AG04450 (cell line): ENCODE measurements at regions not wholly inside any gene's neighbourhood (a gene's known extent, or its start where the extent isn't known, plus 50 kb on each side); places are given as distances from the start of the nearest gene placed in this dataset.

Source experiments
- CTCF ChIA-PET: fragments of 300-600, 350-600 bp; formaldehyde crosslinking; extraction: SDS; loops from one replicate; lab custom pipeline; 2022; ENCODE audit warnings: antibody characterized with exemption, inconsistent platforms; lab: Charles Lee
- POLR2A ChIA-PET: fragments of 350-600 bp; formaldehyde crosslinking; extraction: SDS; loops from one replicate; lab custom pipeline; 2021; ENCODE audit warnings: antibody characterized with exemption, inconsistent platforms; lab: Yijun Ruan, JAX
- DNase-seq: peaks from one replicate; pipeline ENCODE4 v3.0.0-alpha.2; 2011; ENCODE audit warnings: low read depth, low spot score
- H3K27ac ChIP-seq: one replicate; pipeline ENCODE4 v1.5.1; 2012; ENCODE audit warnings: low read depth, low read length, control low read depth
- H3K27me3 ChIP-seq: one replicate; pipeline ENCODE4 v1.6.0; 2012; ENCODE audit warnings: low read length; ENCODE audit not compliant: control insufficient read depth, insufficient read depth
- H3K4me3 ChIP-seq: 2 replicates; pipeline ENCODE4 v1.5.1; 2011; ENCODE audit warnings: mild to moderate bottlenecking, low read depth, low read length, control low read depth
- H3K9me3 ChIP-seq: 2 replicates; pipeline ENCODE4 v1.5.1; 2012; ENCODE audit warnings: low read length; ENCODE audit not compliant: control insufficient read depth, insufficient read depth
- CTCF ChIP-seq: IDR thresholded peaks from 2 replicates; pipeline ENCODE4 v1.5.1; 2011; ENCODE audit warnings: low read depth, low read length, control low read depth, inconsistent platforms

DNA sequence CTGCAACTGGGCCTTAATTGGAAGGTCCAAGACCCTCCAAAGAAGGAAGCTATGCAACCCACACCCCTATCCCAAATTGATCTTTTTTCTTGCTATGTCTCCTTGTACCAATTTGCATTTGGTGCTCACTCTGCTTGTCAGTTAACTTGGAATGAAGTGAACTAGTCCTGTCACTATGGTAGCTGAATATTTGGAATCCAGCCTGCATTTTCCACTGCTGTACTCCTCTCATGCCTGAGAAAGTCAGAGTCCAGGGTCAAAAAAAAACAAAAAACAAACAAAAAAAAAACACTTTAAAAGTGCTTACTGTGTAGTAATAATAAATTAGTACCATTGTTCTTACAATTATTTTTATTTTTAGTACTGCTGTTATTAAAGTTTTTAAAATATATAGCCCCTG is 462.8 kb upstream of the SLC8A1 start:
- DNase-seq, result no peak
- Histone ChIP-seq H3K9me3 (no peaks in the 10 kb centered on the region), H3K27ac (no peak overlapping the region), H3K4me3 (no peak overlapping the region), H3K27me3 (no peaks in the 10 kb centered on the region)
- TF ChIP-seq CTCF, result no peak
- ChIA-PET POLR2A (no interaction called here), CTCF (interaction anchor here (0.5 kb wide), 1 partner anchor 867 kb away, joined by 4 read pairs; no protein-coding TSS in a partner anchor)

GRCh38 chr2:40915651-40916050 is 463.8 kb upstream of the SLC8A1 start:
- Histone ChIP-seq H3K4me3 (no peak overlapping the region), H3K9me3 (no peaks in the 10 kb centered on the region), H3K27ac (no peak overlapping the region), H3K27me3 (no peaks in the 10 kb centered on the region)
- no peak for TF ChIP-seq CTCF
- no peak for DNase-seq
- ChIA-PET CTCF (no interaction called here), POLR2A (no interaction called here)

DNA sequence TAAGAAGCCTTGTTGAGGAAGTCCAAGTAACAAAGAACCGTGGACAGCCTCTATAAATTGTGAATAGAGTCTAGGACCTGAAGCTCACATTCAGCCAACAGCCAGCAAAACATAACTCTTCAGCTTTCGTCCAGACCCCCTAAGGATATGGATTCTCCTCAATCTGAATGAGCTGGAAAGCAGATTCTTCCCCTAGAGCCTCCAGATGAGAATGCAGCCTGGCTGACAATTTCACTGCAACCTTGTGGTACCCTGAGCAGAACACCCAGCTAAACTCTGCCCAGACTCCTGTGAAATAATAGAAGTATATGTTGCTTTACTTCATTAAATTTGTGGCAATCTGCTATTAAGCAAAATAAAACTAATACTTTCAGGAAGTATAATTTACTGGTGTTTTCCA is 483.5 kb upstream of the SLC8A1 start:
- POLR2A ChIA-PET, result no interaction called here
- H3K27me3 ChIP-seq, result peaks cover 3% of the 10 kb centered on the region
- TF ChIP-seq CTCF, result no peak
- CTCF ChIA-PET, result no interaction called here
- H3K27ac ChIP-seq, result no peak overlapping the region
- H3K4me3 ChIP-seq, result no peak overlapping the region
- H3K9me3 ChIP-seq, result no peaks in the 10 kb centered on the region
- no peak for DNase-seq

DNA sequence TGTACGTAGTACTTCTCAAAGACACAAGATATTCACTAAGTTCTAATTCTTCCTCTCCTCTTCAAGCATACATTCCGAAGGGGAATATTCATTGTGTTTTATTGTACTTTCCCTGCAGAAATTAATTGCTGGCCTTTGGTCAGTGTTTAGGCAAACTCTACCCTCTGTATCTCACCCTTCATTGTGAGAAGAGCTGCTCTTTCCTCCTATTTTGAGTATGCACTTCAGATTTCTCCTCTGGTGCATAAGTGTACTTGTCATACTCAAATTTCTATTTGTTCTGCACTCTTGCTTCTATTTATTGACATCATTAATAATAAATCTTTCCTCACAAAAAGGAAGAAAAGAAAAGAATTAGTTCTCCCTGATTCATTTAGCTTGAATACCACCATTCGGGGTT is 485.4 kb upstream of the SLC8A1 start:
- no peak overlapping the region for H3K27ac ChIP-seq
- no peak overlapping the region for H3K4me3 ChIP-seq
- ChIA-PET POLR2A (no interaction called here), CTCF (no interaction called here)
- peaks cover 3% of the 10 kb centered on the region for H3K27me3 ChIP-seq
- no peak for DNase-seq
- no peak for TF ChIP-seq CTCF
- H3K9me3 ChIP-seq, result no peaks in the 10 kb centered on the region

GRCh38 chr2:40953341-40953740 is 501.5 kb upstream of the SLC8A1 start:
- Histone ChIP-seq H3K27me3 (no peaks in the 10 kb centered on the region), H3K4me3 (no peak overlapping the region), H3K9me3 (no peaks in the 10 kb centered on the region), H3K27ac (no peak overlapping the region)
- POLR2A ChIA-PET, result no interaction called here
- no peak for TF ChIP-seq CTCF
- no peak for DNase-seq
- CTCF ChIA-PET, result no interaction called here
